GM12878 (cell line): ENCODE measurements at regions not wholly inside any gene's neighbourhood (a gene's known extent, or its start where the extent isn't known, plus 50 kb on each side); places are given as distances from the start of the nearest gene placed in this dataset.

Source experiments
- ATAC-seq: fragments of 200-7000 bp; cut with Tn5 transposase; 3 replicates; pipeline ENCODE4 v1.9.1; 2020; ENCODE audit warnings: mild to moderate bottlenecking, moderate library complexity
- BruUV-seq: library from RNA; stranded (reverse); fragments of 400-500 nt; replicated peaks from 2 replicates; lab custom pipeline; 2021; lab: Mats Ljungman, UMichigan
- CTCF ChIA-PET: fragments of 300-600 bp; sonication (Branson Sonifier 250); formaldehyde crosslinking; extraction: SDS; loops from one replicate; lab custom pipeline; 2021; ENCODE audit warnings: inconsistent platforms; lab: Yijun Ruan, JAX
- POLR2A ChIA-PET: fragments of 350-600 bp; formaldehyde crosslinking; extraction: SDS; loops from one replicate; lab custom pipeline; 2021; ENCODE audit warnings: inconsistent platforms; lab: Charles Lee
- RAD21 ChIA-PET: fragments of 300-600 bp; sonication (Branson Sonifier 250); formaldehyde crosslinking; loops from one replicate; lab custom pipeline; 2023; ENCODE audit warnings: antibody characterized with exemption; ENCODE audit not compliant: unreplicated experiment; lab: Charles Lee
- SMC1A ChIA-PET: fragments of 300-600 bp; sonication (Branson Sonifier 250); formaldehyde crosslinking; loops from one replicate; lab custom pipeline; 2023; ENCODE audit not compliant: unreplicated experiment, uncharacterized antibody; lab: Charles Lee
- DNase-seq: peaks from one replicate; pipeline ENCODE4 v3.0.0-alpha.2; 2011; ENCODE audit warnings: low read depth, low spot score
- FAIRE-seq: peaks from 3 replicates; lab custom pipeline; 2011; peaks lifted over from hg19 to GRCh38; lab: Jason Lieb, UNC
- H2AFZ ChIP-seq: 2 replicates; pipeline ENCODE4 v1.6.0; 2011; ENCODE audit warnings: low read depth, low read length, control low read depth; ENCODE audit not compliant: control insufficient read depth
- H3K27ac ChIP-seq: 2 replicates; pipeline ENCODE4 v1.5.1; 2011; ENCODE audit warnings: control low read depth; ENCODE audit not compliant: control insufficient read depth, insufficient read depth
- H3K27me3 ChIP-seq, 2 experiments: replicated peaks in 1 of 2; 2 replicates each; pipeline versions ENCODE4 v1.6.0 to v1.6.1; 2011; ENCODE audit warnings: low read length in 1 of 2; ENCODE audit not compliant: control insufficient read depth in 2 of 2, insufficient read depth in 2 of 2
- H3K36me3 ChIP-seq, 2 experiments: 2 replicates each; pipeline ENCODE4 v1.5.1; 2011; ENCODE audit warnings: low read length in 1 of 2; ENCODE audit not compliant: control insufficient read depth in 2 of 2, insufficient read depth in 2 of 2
- H3K4me1 ChIP-seq: 2 replicates; pipeline ENCODE4 v1.6.1; 2011; ENCODE audit warnings: mild to moderate bottlenecking, low read length, moderate library complexity, mixed read lengths; ENCODE audit not compliant: control insufficient read depth, insufficient read depth
- H3K4me2 ChIP-seq: 2 replicates; pipeline ENCODE4 v1.6.0; 2011; ENCODE audit warnings: control low read depth; ENCODE audit not compliant: control insufficient read depth, insufficient read depth
- H3K4me3 ChIP-seq: fragments of 200-600 bp; sonication (generic); 2 replicates; pipeline ENCODE4 v1.5.1; 2016
- H3K79me2 ChIP-seq: 2 replicates; pipeline ENCODE4 v1.6.0; 2011; ENCODE audit warnings: low read length; ENCODE audit not compliant: control insufficient read depth, insufficient read depth
- H3K9ac ChIP-seq: 2 replicates; pipeline ENCODE4 v1.8.0; 2011; ENCODE audit warnings: low read length, control low read depth, mixed read lengths; ENCODE audit not compliant: control insufficient read depth, insufficient read depth
- H3K9me3 ChIP-seq: replicated peaks from 3 replicates; pipeline ENCODE4 v1.5.1; 2011; ENCODE audit warnings: mild to moderate bottlenecking, low read length; ENCODE audit not compliant: control insufficient read depth, insufficient read depth
- H4K20me1 ChIP-seq: 2 replicates; pipeline ENCODE4 v1.6.0; 2011; ENCODE audit not compliant: control insufficient read depth, insufficient read depth
- BHLHE40 ChIP-seq, 2 experiments: fragments of 450-650 bp in 1 of 2; IDR thresholded peaks; 2 replicates each; pipeline ENCODE4 v1.6.1; 2011 to 2017; ENCODE audit warnings: low read depth in 2 of 2, borderline replicate concordance in 1 of 2, improper control_type of control experiment in 1 of 2, low read length in 1 of 2, mild to moderate bottlenecking in 1 of 2
- CHD2 ChIP-seq: IDR thresholded peaks from 2 replicates; pipeline ENCODE4 v1.6.1; 2011; ENCODE audit warnings: low read depth, low read length, improper control_type of control experiment, borderline replicate concordance
- MEF2A ChIP-seq: IDR thresholded peaks from 2 replicates; pipeline ENCODE4 v1.6.1; 2011; ENCODE audit warnings: low read depth, mild to moderate bottlenecking, low read length, moderate library complexity; ENCODE audit not compliant: insufficient read depth
- TAF1 ChIP-seq: IDR thresholded peaks from 2 replicates; pipeline ENCODE4 v1.6.1; 2011; ENCODE audit warnings: mild to moderate bottlenecking, low read depth, low read length, borderline replicate concordance
- TBL1XR1 ChIP-seq: IDR thresholded peaks from 2 replicates; pipeline ENCODE4 v1.6.1; 2012; ENCODE audit warnings: low read depth, low read length, improper control_type of control experiment
- YBX1 ChIP-seq: fragments of 450-650 bp; IDR thresholded peaks from 2 replicates; pipeline ENCODE4 v1.6.1; 2016; ENCODE audit warnings: antibody characterized with exemption
- WGBS: methylation state at CpG from one replicate; pipeline ENCODE4 v1.1.6; 2016; ENCODE audit warnings: low lambda C conversion rate; ENCODE audit not compliant: insufficient replicate concordance, insufficient coverage; ENCODE audit errors: missing lambda C conversion rate; 5-methylcytosine and 5-hydroxymethylcytosine counted together
- in situ Hi-C: fragments of 300-500 bp; cut with MboI; formaldehyde crosslinking; loops from 9 replicates; pipeline ENCODE4 v1.14.3; 2018; ENCODE audit warnings: mixed read lengths
- intact Hi-C: fragments of 100-400 bp; cut with micrococcal nuclease; formaldehyde crosslinking; loops from one replicate; pipeline ENCODE4 v1.14.2; 2022; ENCODE audit not compliant: unreplicated experiment
- TF ChIP-seq, protein P1 (sequence below): fragments of 450-650 bp; IDR thresholded peaks from 2 replicates; pipeline ENCODE4 v1.6.1; 2017; ENCODE audit warnings: mild to moderate bottlenecking
- TF ChIP-seq, protein P2 (sequence below): fragments of 450-650 bp; conservative IDR thresholded peaks from 2 replicates; pipeline ENCODE4 v1.6.1; 2017; ENCODE audit warnings: mild to moderate bottlenecking, moderate library complexity

DNA sequence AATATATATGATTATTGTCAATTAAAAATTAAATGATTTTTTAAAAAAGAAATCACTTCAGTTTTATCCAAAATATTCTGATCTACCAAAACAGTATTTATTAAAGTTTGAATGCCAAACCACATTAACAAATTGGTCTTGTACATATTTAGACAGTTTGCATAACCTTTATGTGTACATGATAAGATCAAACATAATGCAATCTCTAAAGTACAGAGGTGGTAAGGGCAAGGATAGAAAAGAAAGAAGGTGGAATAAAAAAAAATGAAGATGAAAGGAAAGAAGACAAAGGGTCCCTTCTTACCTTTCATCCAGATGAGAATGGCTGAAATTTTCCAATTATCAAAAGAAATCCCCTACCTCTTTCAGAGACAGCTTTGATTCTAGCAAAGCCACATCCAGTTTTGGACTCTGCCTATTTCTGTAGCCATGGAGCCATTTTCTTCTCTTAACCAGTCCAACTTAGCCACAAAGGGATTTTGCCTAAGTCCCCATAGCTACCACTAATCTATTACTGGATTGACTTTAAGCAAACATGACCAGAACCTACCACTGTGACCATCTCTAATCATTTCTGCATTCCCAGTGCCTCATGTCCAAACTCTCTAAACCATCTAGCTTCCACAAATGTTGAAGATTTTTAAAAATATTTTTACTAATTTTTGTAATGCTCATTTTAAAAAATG is 133.3 kb upstream of the TRPM3 start (continued):
- TF ChIP-seq, protein P1, sequence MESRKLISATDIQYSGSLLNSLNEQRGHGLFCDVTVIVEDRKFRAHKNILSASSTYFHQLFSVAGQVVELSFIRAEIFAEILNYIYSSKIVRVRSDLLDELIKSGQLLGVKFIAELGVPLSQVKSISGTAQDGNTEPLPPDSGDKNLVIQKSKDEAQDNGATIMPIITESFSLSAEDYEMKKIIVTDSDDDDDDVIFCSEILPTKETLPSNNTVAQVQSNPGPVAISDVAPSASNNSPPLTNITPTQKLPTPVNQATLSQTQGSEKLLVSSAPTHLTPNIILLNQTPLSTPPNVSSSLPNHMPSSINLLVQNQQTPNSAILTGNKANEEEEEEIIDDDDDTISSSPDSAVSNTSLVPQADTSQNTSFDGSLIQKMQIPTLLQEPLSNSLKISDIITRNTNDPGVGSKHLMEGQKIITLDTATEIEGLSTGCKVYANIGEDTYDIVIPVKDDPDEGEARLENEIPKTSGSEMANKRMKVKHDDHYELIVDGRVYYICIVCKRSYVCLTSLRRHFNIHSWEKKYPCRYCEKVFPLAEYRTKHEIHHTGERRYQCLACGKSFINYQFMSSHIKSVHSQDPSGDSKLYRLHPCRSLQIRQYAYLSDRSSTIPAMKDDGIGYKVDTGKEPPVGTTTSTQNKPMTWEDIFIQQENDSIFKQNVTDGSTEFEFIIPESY = no peak

DNA sequence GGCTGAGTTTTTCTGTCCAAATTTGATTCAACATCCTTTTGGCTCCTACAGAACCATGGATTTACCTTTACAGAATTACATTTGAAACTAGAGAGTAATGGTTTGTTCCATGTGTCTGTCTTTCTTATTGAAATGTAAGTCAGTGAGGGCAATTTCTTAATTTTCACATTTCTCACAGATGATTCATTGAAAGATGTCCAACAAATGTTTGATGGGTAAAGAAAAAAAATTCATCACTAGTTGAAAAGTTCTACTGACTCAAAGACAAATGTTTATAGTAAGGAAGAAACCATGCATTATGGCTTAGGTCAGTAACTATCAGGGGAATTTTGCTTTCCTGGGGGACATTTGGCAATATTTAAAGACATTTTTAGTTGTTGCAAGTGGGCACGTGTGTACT is 131.6 kb upstream of the TRPM3 start:
- ChIA-PET CTCF (no interaction called here), RAD21 (no interaction called here)
- Histone ChIP-seq H3K36me3 (no peaks in the 10 kb centered on the region), H3K4me1 (no peaks in the 10 kb centered on the region), H3K4me3 (no peak overlapping the region), H3K27ac (no peak overlapping the region), H2AFZ (no peak overlapping the region), H3K9me3 (no peaks in the 10 kb centered on the region), H4K20me1 (no peaks in the 10 kb centered on the region), H3K9ac (no peak overlapping the region), H3K27me3 (no peaks in the 10 kb centered on the region)
- no TSS peak for BruUV-seq
- FAIRE-seq (no peak), ATAC-seq (no peak)
- 0% methylated on average over 1 of the region's 1 CpG for WGBS
- in situ Hi-C loops (no loop called here), intact Hi-C loops (no loop called here)
- no peak for TF ChIP-seq CHD2
- TF ChIP-seq, protein P2, sequence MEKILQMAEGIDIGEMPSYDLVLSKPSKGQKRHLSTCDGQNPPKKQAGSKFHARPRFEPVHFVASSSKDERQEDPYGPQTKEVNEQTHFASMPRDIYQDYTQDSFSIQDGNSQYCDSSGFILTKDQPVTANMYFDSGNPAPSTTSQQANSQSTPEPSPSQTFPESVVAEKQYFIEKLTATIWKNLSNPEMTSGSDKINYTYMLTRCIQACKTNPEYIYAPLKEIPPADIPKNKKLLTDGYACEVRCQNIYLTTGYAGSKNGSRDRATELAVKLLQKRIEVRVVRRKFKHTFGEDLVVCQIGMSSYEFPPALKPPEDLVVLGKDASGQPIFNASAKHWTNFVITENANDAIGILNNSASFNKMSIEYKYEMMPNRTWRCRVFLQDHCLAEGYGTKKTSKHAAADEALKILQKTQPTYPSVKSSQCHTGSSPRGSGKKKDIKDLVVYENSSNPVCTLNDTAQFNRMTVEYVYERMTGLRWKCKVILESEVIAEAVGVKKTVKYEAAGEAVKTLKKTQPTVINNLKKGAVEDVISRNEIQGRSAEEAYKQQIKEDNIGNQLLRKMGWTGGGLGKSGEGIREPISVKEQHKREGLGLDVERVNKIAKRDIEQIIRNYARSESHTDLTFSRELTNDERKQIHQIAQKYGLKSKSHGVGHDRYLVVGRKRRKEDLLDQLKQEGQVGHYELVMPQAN = no peak
- TF ChIP-seq BHLHE40 (IDR thresholded peaks at IDR 0.05; ENCODE audit: borderline replicate concordance in 1 of 2, low read depth in 2 of 2, low read length in 1 of 2) = no peak
- TF ChIP-seq MEF2A = no peak
- no peak for TF ChIP-seq YBX1
- no peak for TF ChIP-seq TAF1
- no peak for TF ChIP-seq TBL1XR1
- TF ChIP-seq, all 136 proteins: peak for 0
- no peaks in the 10 kb centered on the region for H3K79me2 ChIP-seq
- H3K4me2 ChIP-seq = no peak overlapping the region
- SMC1A ChIA-PET = no interaction called here
- no peak for DNase-seq
- POLR2A ChIA-PET = no interaction called here
